K562 (cell line): ENCODE measurements at regions not wholly inside any gene's neighbourhood (a gene's known extent, or its start where the extent isn't known, plus 50 kb on each side); places are given as distances from the start of the nearest gene placed in this dataset.

ENCODE experiments used
- ATAC-seq: fragments of 200-7000 bp; cut with Tn5 transposase; 3 replicates; pipeline ENCODE4 v1.9.1; 2020; ENCODE audit warnings: moderate library complexity
- BruUV-seq: library from RNA; stranded (reverse); fragments of 400-500 nt; replicated peaks from 2 replicates; lab custom pipeline; 2021; lab: Mats Ljungman, UMichigan
- CTCF ChIA-PET: fragments of 300-600 bp; formaldehyde crosslinking; extraction: SDS; loops from one replicate; lab custom pipeline; 2021; ENCODE audit warnings: low intra/inter-chr PET ratio; lab: Yijun Ruan, JAX
- POLR2A ChIA-PET: fragments of 300-600, 350-650 bp; sonication (Branson Sonifier 250); formaldehyde crosslinking; extraction: SDS; loops from one replicate; lab custom pipeline; 2021; ENCODE audit warnings: antibody characterized with exemption, inconsistent platforms; lab: Yijun Ruan, JAX
- DNase-seq, 4 experiments: peaks; one replicate each; pipeline versions ENCODE4 v3.0.0 to v3.0.0-alpha.2; 2011 to 2018; ENCODE audit warnings: low spot score in 3 of 4, mixed read lengths in 3 of 4; ENCODE audit errors: extremely low read depth in 1 of 4
- FAIRE-seq: peaks from 2 replicates; lab custom pipeline; 2011; peaks lifted over from hg19 to GRCh38; lab: Jason Lieb, UNC
- H2AFZ ChIP-seq: 2 replicates; pipeline ENCODE4 v1.6.0; 2011; ENCODE audit warnings: low read depth, low read length, control low read depth, inconsistent platforms
- H3K27ac ChIP-seq: fragments of 200-600 bp; 3 replicates; pipeline ENCODE4 v1.8.0; 2011; ENCODE audit warnings: low read depth, mild to moderate bottlenecking, control low read depth, inconsistent platforms, low read length, moderate library complexity, mixed read lengths; ENCODE audit errors: extremely low read depth
- H3K27me3 ChIP-seq, 2 experiments: fragments of 300-600 bp in 1 of 2; 2 replicates in 1 of 2; 3 replicates in 1 of 2; pipeline versions ENCODE4 v1.6.0 to v1.8.0; 2011; ENCODE audit warnings: inconsistent platforms in 2 of 2, low read length in 2 of 2, mild to moderate bottlenecking in 1 of 2, mixed read lengths in 1 of 2, moderate library complexity in 1 of 2; ENCODE audit not compliant: control insufficient read depth in 2 of 2, insufficient read depth in 2 of 2
- H3K36me3 ChIP-seq: fragments of 300-600 bp; 3 replicates; pipeline ENCODE4 v1.8.0; 2011; ENCODE audit warnings: mild to moderate bottlenecking, low read length, inconsistent platforms; ENCODE audit not compliant: control insufficient read depth, insufficient read depth
- H3K4me1 ChIP-seq, 2 experiments: fragments of 200-600 bp in 1 of 2; replicated peaks in 1 of 2; 2 replicates in 1 of 2; 3 replicates in 1 of 2; pipeline versions ENCODE4 v1.5.1 to v1.8.0; 2011; ENCODE audit warnings: inconsistent platforms in 2 of 2, low read length in 2 of 2, mild to moderate bottlenecking in 1 of 2, mixed read lengths in 1 of 2, moderate library complexity in 1 of 2; ENCODE audit not compliant: control insufficient read depth in 2 of 2, insufficient read depth in 2 of 2
- H3K4me2 ChIP-seq: 2 replicates; pipeline ENCODE4 v1.6.1; 2011; ENCODE audit warnings: low read length, control low read depth, inconsistent platforms, mixed read lengths; ENCODE audit not compliant: insufficient read depth
- H3K4me3 ChIP-seq: fragments of 200-600 bp; sonication (generic), shearing (Covaris generic); 2 replicates; pipeline ENCODE4 v1.5.1; 2016; ENCODE audit warnings: control low read depth, inconsistent platforms
- H3K79me2 ChIP-seq: fragments of 200-600 bp; 3 replicates; pipeline ENCODE4 v1.8.0; 2011; ENCODE audit warnings: low read length, inconsistent platforms; ENCODE audit not compliant: control insufficient read depth, insufficient read depth
- H3K9ac ChIP-seq, 2 experiments: 2 replicates each; pipeline versions ENCODE4 v1.6.0 to v1.6.1; 2011; ENCODE audit warnings: low read depth in 2 of 2, low read length in 2 of 2, control low read depth in 1 of 2, inconsistent platforms in 1 of 2, mild to moderate bottlenecking in 1 of 2, mixed read lengths in 1 of 2; ENCODE audit not compliant: insufficient read depth in 1 of 2
- H3K9me1 ChIP-seq: one replicate; pipeline ENCODE4 v1.6.0; 2011; ENCODE audit warnings: inconsistent platforms, mild to moderate bottlenecking, low read length, moderate library complexity; ENCODE audit not compliant: control insufficient read depth, insufficient read depth
- H3K9me3 ChIP-seq: replicated peaks from 2 replicates; pipeline ENCODE4 v1.5.1; 2011; ENCODE audit warnings: low read depth, low read length, inconsistent platforms; ENCODE audit not compliant: control insufficient read depth, insufficient read depth
- H4K20me1 ChIP-seq: replicated peaks from 2 replicates; pipeline ENCODE4 v1.6.1; 2011; ENCODE audit warnings: low read length, inconsistent platforms, mixed read lengths; ENCODE audit not compliant: control insufficient read depth, insufficient read depth
- CHAMP1 ChIP-seq: fragments of 450-650 bp; IDR thresholded peaks from 2 replicates; pipeline ENCODE4 v1.6.1; 2016; ENCODE audit warnings: mild to moderate bottlenecking
- FOXA3 ChIP-seq, 2 experiments: fragments of 450-650 bp in 1 of 2; sonication (generic) in 1 of 2; formaldehyde crosslinking; IDR thresholded peaks in 1 of 2; conservative IDR thresholded peaks in 1 of 2; 2 replicates each; pipeline versions ENCODE4 v1.4.0 to v1.8.0; 2020 to 2022; ENCODE audit warnings: mild to moderate bottlenecking in 2 of 2, missing genetic modification reagents in 1 of 2
- FOXK2 ChIP-seq, 2 experiments: fragments of 450-650 bp; IDR thresholded peaks in 1 of 2; conservative IDR thresholded peaks in 1 of 2; 2 replicates each; pipeline ENCODE4 v1.6.1; 2016; ENCODE audit warnings: low read depth in 2 of 2, mild to moderate bottlenecking in 1 of 2
- LARP7 ChIP-seq: fragments of 450-650 bp; IDR thresholded peaks from 2 replicates; pipeline ENCODE4 v1.6.1; 2016
- PCBP2 ChIP-seq: fragments of 200-400 bp; formaldehyde crosslinking; IDR thresholded peaks from 2 replicates; pipeline ENCODE4 v1.6.1; 2018; ENCODE audit warnings: low read length, low read depth, mild to moderate bottlenecking, moderate library complexity; ENCODE audit not compliant: poor library complexity, severe bottlenecking
- RREB1 ChIP-seq: fragments of 250-450 bp; sonication (Bioruptor Pico); IDR thresholded peaks from 2 replicates; pipeline ENCODE4 v1.4.0; 2020
- SNAPC5 ChIP-seq: fragments of 250-450 bp; sonication (Bioruptor Pico); IDR thresholded peaks from 2 replicates; pipeline ENCODE4 v1.8.0; 2021; ENCODE audit warnings: moderate library complexity, mild to moderate bottlenecking, inconsistent platforms
- SRF ChIP-seq, 2 experiments: fragments of 250-450, 450-650 bp in 1 of 2; sonication (Bioruptor Pico) in 1 of 2; sonication (generic) in 1 of 2; formaldehyde crosslinking; IDR thresholded peaks; 2 replicates each; pipeline versions ENCODE4 v1.5.0 to v1.5.1; 2020 to 2022; ENCODE audit warnings: mild to moderate bottlenecking in 1 of 2, missing genetic modification reagents in 1 of 2
- STAT5B ChIP-seq: fragments of 250-450 bp; sonication (Bioruptor Pico); IDR thresholded peaks from 2 replicates; pipeline ENCODE4 v1.8.0; 2021; ENCODE audit warnings: mild to moderate bottlenecking, inconsistent platforms
- ZNF384 ChIP-seq: IDR thresholded peaks from 2 replicates; pipeline ENCODE4 v1.6.1; 2012; ENCODE audit warnings: low read depth, low read length, improper control_type of control experiment
- WGBS: fragments of 100-300 bp; shearing (Covaris generic); methylation state at CpG from one replicate; pipeline ENCODE4 v1.1.6; 2016; ENCODE audit warnings: low coverage, mixed read lengths; ENCODE audit not compliant: insufficient coverage; ENCODE audit errors: missing lambda C conversion rate; 5-methylcytosine and 5-hydroxymethylcytosine counted together
- in situ Hi-C: fragments of 300-500 bp; cut with MboI; formaldehyde crosslinking; loops from 4 replicates; pipeline ENCODE4 v1.15.0; 2018; ENCODE audit warnings: inconsistent platforms, mixed read lengths
- intact Hi-C: fragments of 100-400 bp; cut with micrococcal nuclease; formaldehyde crosslinking; loops from 2 replicates; pipeline ENCODE4 v1.14.2; 2022

- POLR2A ChIA-PET = no interaction called here
- no peak for FAIRE-seq
These were observed 459.7 kb downstream of the EBF1 start for GRCh38 chr5:158639881-158640592.

More at GRCh38 chr5:158639881-158640592, 459.7 kb downstream of the EBF1 start:
- H3K79me2 ChIP-seq = no peaks in the 10 kb centered on the region
- no peak overlapping the region for H3K4me3 ChIP-seq
- intact Hi-C loops (no loop called here), in situ Hi-C loops (no loop called here)
- no peaks in the 10 kb centered on the region for H3K9me3 ChIP-seq
- H3K4me1 ChIP-seq = no peaks in the 10 kb centered on the region
- no peak overlapping the region for H3K9ac ChIP-seq
- no peaks in the 10 kb centered on the region for H3K27me3 ChIP-seq
- ATAC-seq (no peak), DNase-seq (no peak)
- no TSS peak for BruUV-seq
- no peaks in the 10 kb centered on the region for H3K9me1 ChIP-seq
- CTCF ChIA-PET = no interaction called here
- WGBS = 0% methylated on average over 5 of the region's 5 CpGs
- TF ChIP-seq RREB1 (CRISPR knock-in tag) (no peak), LARP7 (no peak), SNAPC5 (CRISPR knock-in tag) (no peak), FOXA3 (CRISPR knock-in tag; conservative IDR thresholded peaks at IDR 0.05 in 1 of 2, IDR thresholded peaks at IDR 0.05 in 1 of 2) (no peak), SRF (CRISPR knock-in tag; IDR thresholded peaks at IDR 0.05) (no peak), FOXK2 (conservative IDR thresholded peaks at IDR 0.05 in 1 of 2, IDR thresholded peaks at IDR 0.05 in 1 of 2; ENCODE audit: low read depth in 2 of 2) (no peak), ZNF384 (no peak), CHAMP1 (no peak), STAT5B (CRISPR knock-in tag) (no peak), PCBP2 (no peak)
- H3K4me2 ChIP-seq = no peak overlapping the region
- no peaks in the 10 kb centered on the region for H3K36me3 ChIP-seq
- H4K20me1 ChIP-seq = no peaks in the 10 kb centered on the region
- H2AFZ ChIP-seq = no peak overlapping the region
- no peak overlapping the region for H3K27ac ChIP-seq
